ENCODE measurements at regions not wholly inside any gene's neighbourhood (a gene's known extent, or its start where the extent isn't known, plus 50 kb on each side); places are given as distances from the start of the nearest gene placed in this dataset.

- no peaks in the 10 kb centered on the region for H3K4me1 Mint-ChIP-seq
- ChIA-PET CTCF (no interaction called here), POLR2A (no interaction called here)
- H3K4me3 Mint-ChIP-seq = no peak overlapping the region
- no peak for DNase-seq
- peaks cover 6% of the 10 kb centered on the region for H3K36me3 Mint-ChIP-seq (ENCODE audit: low read depth)
- H3K27me3 Mint-ChIP-seq = peaks cover 3% of the 10 kb centered on the region
- H3K27ac Mint-ChIP-seq = no peak overlapping the region
- peaks cover 24% of the 10 kb centered on the region for H3K9me3 Mint-ChIP-seq
Observed at GRCh38 chr2:143916781-143917180, 603.1 kb downstream of the ZEB2 start.

- Mint-ChIP-seq H3K9me3 (no peaks in the 10 kb centered on the region), H3K27ac (no peak overlapping the region), H3K36me3 (ENCODE audit: low read depth) (no peaks in the 10 kb centered on the region), H3K4me1 (no peaks in the 10 kb centered on the region), H3K27me3 (peaks cover 6% of the 10 kb centered on the region), H3K4me3 (no peak overlapping the region)
- POLR2A ChIA-PET = no interaction called here
- CTCF ChIA-PET = no interaction called here
- no peak for DNase-seq
Observed at GRCh38 chr2:143909577-143910353, 610.2 kb downstream of the ZEB2 start.

DNA sequence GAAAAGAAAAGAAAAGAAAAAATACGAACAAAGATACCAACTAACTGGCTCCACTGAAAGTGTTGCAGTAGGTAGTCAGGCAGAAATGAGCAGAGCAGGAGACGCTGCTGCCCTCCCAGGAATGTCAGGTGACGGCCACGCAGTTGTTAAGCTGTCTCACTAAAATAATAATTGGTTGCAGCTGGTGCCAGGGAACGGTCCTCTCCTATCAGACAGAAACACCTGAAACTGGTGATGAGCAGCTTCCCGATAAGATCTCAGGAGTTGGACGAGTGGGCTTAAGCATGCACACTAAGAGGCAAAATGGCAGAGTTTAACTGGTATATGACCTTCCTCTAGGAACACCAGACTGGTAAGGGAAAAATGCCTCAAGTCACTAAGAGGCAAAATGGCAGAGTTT, 611.1 kb downstream of the ZEB2 start:
- H3K4me3 Mint-ChIP-seq = no peak overlapping the region
- ChIA-PET POLR2A (no interaction called here), CTCF (no interaction called here)
- no peak overlapping the region for H3K27ac Mint-ChIP-seq
- DNase-seq = no peak
- peaks cover 6% of the 10 kb centered on the region for H3K27me3 Mint-ChIP-seq
- no peaks in the 10 kb centered on the region for H3K4me1 Mint-ChIP-seq
- H3K36me3 Mint-ChIP-seq (ENCODE audit: low read depth) = no peaks in the 10 kb centered on the region
- H3K9me3 Mint-ChIP-seq = no peaks in the 10 kb centered on the region

DNA sequence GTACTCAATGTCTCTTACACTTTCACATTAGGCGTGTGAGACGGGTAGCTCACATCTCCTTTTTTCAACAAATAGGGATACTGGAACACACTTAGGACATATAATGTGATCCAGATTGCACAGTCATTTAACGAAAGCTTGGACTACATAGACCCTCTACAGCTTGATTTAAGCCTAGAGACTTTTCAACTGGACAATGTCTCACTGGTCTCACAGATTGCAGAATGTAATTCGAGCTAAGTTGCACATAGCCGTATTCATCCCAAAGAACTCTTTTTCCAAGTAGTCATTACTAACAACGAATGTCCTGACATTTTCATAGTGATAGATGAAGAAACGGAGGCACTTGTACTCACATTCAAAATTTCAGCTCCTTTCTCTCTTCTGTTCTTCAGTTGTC, 612.1 kb downstream of the ZEB2 start:
- Mint-ChIP-seq H3K27ac (no peak overlapping the region), H3K4me1 (peaks cover 5% of the 10 kb centered on the region), H3K36me3 (ENCODE audit: low read depth) (no peaks in the 10 kb centered on the region), H3K27me3 (peaks cover 5% of the 10 kb centered on the region), H3K9me3 (no peaks in the 10 kb centered on the region), H3K4me3 (no peak overlapping the region)
- CTCF ChIA-PET = interaction anchor here (0.7 kb wide), 1 partner anchor 1076 kb away, joined by 3 read pairs; no protein-coding TSS in a partner anchor
- DNase-seq = no peak
- POLR2A ChIA-PET = no interaction called here

- no peak for DNase-seq
- H3K9me3 Mint-ChIP-seq = no peaks in the 10 kb centered on the region
- no peaks in the 10 kb centered on the region for H3K36me3 Mint-ChIP-seq (ENCODE audit: low read depth)
- peaks cover 7% of the 10 kb centered on the region for H3K4me1 Mint-ChIP-seq
- H3K27ac Mint-ChIP-seq = no peak overlapping the region
- H3K27me3 Mint-ChIP-seq = peaks cover 5% of the 10 kb centered on the region
- no peak overlapping the region for H3K4me3 Mint-ChIP-seq
- POLR2A ChIA-PET = no interaction called here
- CTCF ChIA-PET = no interaction called here
Observed at GRCh38 chr2:143906850-143907249, 613.1 kb downstream of the ZEB2 start.

DNA sequence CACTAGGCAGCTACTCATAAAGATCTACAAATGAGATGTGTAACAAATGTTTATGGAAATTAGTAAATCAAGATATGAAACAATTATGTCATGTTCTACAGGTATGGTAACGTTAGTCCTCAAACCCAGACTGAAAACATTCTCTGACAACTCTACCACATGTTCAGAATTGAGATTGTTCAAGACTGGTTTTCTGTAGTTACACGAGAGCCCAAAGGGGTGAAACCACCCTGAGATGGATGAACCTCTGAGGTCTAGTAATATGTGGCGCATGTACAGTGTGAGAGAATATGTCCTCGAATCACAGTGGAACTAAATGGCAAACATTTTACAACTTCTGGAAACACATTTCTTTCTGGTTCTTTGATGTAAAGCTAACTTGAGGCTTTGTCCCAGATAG, 614.3 kb downstream of the ZEB2 start:
- H3K27ac Mint-ChIP-seq = no peak overlapping the region
- no peaks in the 10 kb centered on the region for H3K36me3 Mint-ChIP-seq (ENCODE audit: low read depth)
- no peaks in the 10 kb centered on the region for H3K9me3 Mint-ChIP-seq
- ChIA-PET CTCF (no interaction called here), POLR2A (no interaction called here)
- H3K4me3 Mint-ChIP-seq = no peak overlapping the region
- no peak for DNase-seq
- H3K4me1 Mint-ChIP-seq = peaks cover 19% of the 10 kb centered on the region
- H3K27me3 Mint-ChIP-seq = peaks cover 5% of the 10 kb centered on the region

DNA sequence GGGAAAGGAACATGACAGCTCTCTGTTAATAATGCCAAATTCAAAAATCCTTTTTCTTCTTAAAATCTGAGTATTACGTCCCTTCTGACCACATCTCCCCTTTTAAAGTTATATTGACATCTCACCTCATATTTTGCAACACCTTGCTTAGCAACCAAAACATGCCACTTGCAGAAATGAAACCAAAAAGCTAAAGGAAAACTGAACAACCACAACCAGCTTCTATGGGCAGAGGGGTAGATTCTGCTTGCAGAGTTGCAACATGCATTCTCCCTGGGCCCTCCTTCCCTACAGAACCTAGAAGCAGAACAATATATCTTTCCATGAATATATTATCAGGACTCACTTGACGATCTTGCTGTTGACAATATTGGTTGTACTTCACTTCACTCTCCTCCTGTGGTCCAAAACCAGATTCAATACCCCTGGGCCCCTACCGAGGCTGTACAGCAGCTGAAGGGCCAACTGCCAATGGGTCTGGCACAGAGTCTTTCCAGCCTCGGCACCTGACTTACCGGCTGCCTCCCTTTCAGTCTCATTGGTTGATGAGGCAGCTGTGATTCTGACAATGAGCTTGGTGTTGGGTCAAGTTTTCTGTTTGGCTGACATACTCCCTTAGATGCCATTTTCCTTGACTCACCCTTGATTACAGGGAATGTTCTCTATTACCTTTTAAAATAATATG, 616.6 kb downstream of the ZEB2 start:
- Mint-ChIP-seq H3K36me3 (ENCODE audit: low read depth) (no peaks in the 10 kb centered on the region), H3K27me3 (peaks cover 5% of the 10 kb centered on the region), H3K4me3 (no peak overlapping the region), H3K4me1 (peaks cover 19% of the 10 kb centered on the region), H3K27ac (no peak overlapping the region), H3K9me3 (no peaks in the 10 kb centered on the region)
- CTCF ChIA-PET = no interaction called here
- POLR2A ChIA-PET = no interaction called here
- DNase-seq = no peak

GRCh38 chr2:143901185-143901842, 618.6 kb downstream of the ZEB2 start:
- Mint-ChIP-seq H3K36me3 (ENCODE audit: low read depth) (no peaks in the 10 kb centered on the region), H3K4me1 (peaks cover 19% of the 10 kb centered on the region), H3K27ac (no peak overlapping the region), H3K4me3 (no peak overlapping the region), H3K9me3 (no peaks in the 10 kb centered on the region), H3K27me3 (peaks cover 5% of the 10 kb centered on the region)
- DNase-seq = no peak
- ChIA-PET POLR2A (no interaction called here), CTCF (no interaction called here)

DNA sequence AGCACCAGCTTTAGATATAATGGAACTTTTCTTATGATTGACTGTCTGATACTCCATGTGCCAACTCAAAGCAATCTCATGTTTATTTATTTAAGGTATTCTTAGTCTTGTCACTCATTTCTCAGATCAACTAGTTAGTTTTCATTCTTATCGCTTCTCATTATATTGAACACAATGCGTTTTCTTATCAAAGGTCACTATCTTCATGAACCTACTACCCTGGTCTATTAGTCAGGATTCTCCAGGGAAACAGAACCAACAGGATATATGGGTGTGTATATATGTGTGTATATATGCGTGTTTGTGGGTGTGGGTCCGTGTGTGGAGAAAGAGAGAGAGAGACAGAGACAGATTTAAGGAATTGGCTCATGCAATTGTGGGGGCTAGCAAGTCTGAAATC, 619.9 kb downstream of the ZEB2 start:
- no peaks in the 10 kb centered on the region for H3K9me3 Mint-ChIP-seq
- POLR2A ChIA-PET = no interaction called here
- H3K36me3 Mint-ChIP-seq (ENCODE audit: low read depth) = no peaks in the 10 kb centered on the region
- CTCF ChIA-PET = no interaction called here
- H3K27me3 Mint-ChIP-seq = peaks cover 3% of the 10 kb centered on the region
- H3K4me3 Mint-ChIP-seq = no peak overlapping the region
- no peak overlapping the region for H3K27ac Mint-ChIP-seq
- peaks cover 19% of the 10 kb centered on the region for H3K4me1 Mint-ChIP-seq
- DNase-seq = no peak

DNA sequence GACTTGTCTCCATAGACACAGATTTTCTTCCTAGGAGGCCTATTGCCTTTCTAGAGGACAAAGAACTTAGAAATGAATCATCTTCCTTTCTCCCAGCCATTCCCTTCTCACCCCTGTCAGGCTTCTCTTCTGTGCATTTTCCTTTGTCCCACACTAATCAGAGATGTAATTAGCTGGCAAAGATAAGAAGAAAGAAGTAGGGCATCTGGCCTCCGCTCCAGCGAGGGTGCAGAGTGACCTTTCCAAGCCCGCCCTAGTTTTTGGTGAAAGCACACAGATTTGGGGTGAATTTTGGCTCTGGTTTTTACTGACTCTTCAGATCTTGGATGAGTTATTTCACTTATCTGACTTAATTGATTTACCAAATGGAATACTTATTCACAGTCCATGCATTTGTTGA, 626.5 kb downstream of the ZEB2 start:
- DNase-seq = no peak
- Mint-ChIP-seq H3K27me3 (peaks cover 3% of the 10 kb centered on the region), H3K4me3 (no peak overlapping the region), H3K36me3 (ENCODE audit: low read depth) (no peaks in the 10 kb centered on the region), H3K4me1 (no peaks in the 10 kb centered on the region), H3K27ac (no peak overlapping the region), H3K9me3 (no peaks in the 10 kb centered on the region)
- CTCF ChIA-PET = no interaction called here
- POLR2A ChIA-PET = no interaction called here

- Mint-ChIP-seq H3K4me3 (no peak overlapping the region), H3K9me3 (no peaks in the 10 kb centered on the region), H3K36me3 (ENCODE audit: low read depth) (no peaks in the 10 kb centered on the region), H3K4me1 (no peaks in the 10 kb centered on the region), H3K27me3 (peaks cover 6% of the 10 kb centered on the region), H3K27ac (no peak overlapping the region)
- POLR2A ChIA-PET = no interaction called here
- CTCF ChIA-PET = no interaction called here
- DNase-seq = no peak
Observed at GRCh38 chr2:143891879-143892308, 628.0 kb downstream of the ZEB2 start.

DNA sequence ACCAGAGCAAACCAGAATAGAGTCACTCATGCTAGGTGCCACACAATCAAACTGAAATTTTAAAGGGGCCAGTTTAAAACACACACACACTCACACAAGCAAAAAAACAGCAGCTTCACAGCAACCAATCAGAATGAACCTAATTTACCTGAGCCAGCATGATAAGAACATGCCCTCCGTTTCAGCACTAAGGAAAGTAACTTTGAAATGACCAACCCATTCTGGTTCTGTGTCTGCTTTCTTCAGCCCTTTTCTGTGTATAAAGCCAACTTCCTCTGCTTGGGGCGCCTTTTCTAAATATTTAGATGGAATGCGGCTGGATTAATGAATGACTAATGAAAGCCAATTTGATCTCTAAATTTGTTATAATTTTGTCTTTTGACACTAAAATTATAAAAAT, 629.1 kb downstream of the ZEB2 start:
- Mint-ChIP-seq H3K4me1 (no peaks in the 10 kb centered on the region), H3K9me3 (no peaks in the 10 kb centered on the region), H3K27ac (no peak overlapping the region), H3K36me3 (ENCODE audit: low read depth) (no peaks in the 10 kb centered on the region), H3K27me3 (peaks cover 6% of the 10 kb centered on the region), H3K4me3 (no peak overlapping the region)
- DNase-seq = no peak
- ChIA-PET CTCF (interaction anchor here (0.6 kb wide), 1 partner anchor 68 kb away, joined by 6 read pairs; no protein-coding TSS in a partner anchor), POLR2A (no interaction called here)

- ChIA-PET CTCF (no interaction called here), POLR2A (no interaction called here)
- DNase-seq = no peak
- Mint-ChIP-seq H3K4me1 (no peaks in the 10 kb centered on the region), H3K4me3 (no peak overlapping the region), H3K9me3 (no peaks in the 10 kb centered on the region), H3K27ac (no peak overlapping the region), H3K27me3 (peaks cover 4% of the 10 kb centered on the region), H3K36me3 (ENCODE audit: low read depth) (no peaks in the 10 kb centered on the region)
Observed at GRCh38 chr2:143889216-143889615, 630.7 kb downstream of the ZEB2 start.

DNA sequence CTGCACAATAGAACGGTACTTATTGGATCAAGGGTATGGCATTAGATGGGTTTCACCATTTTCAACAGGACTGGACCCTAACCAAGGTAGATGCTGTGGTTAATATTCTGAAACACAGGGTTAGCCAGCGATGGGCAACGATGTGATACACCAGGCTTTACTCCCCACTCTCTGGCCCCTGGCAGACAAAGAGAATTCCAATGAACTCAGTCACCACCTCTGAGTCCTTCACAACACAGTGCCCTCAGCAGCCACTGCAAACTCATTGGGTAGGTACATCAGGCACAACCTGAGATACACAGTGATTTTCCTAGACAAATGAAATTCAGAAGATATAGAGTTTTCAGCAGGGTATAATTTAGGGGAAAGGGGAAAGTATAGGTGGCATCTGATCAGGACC, 634.5 kb downstream of the ZEB2 start:
- no peaks in the 10 kb centered on the region for H3K9me3 Mint-ChIP-seq
- H3K4me1 Mint-ChIP-seq = no peaks in the 10 kb centered on the region
- DNase-seq = no peak
- POLR2A ChIA-PET = no interaction called here
- H3K27ac Mint-ChIP-seq = no peak overlapping the region
- no peaks in the 10 kb centered on the region for H3K36me3 Mint-ChIP-seq (ENCODE audit: low read depth)
- no peak overlapping the region for H3K4me3 Mint-ChIP-seq
- peaks cover 4% of the 10 kb centered on the region for H3K27me3 Mint-ChIP-seq
- CTCF ChIA-PET = no interaction called here
